Mesenteric fat pad (tissue), 1 donor: ENCODE measurements at regions not wholly inside any gene's neighbourhood (a gene's known extent, or its start where the extent isn't known, plus 50 kb on each side); places are given as distances from the start of the nearest gene placed in this dataset.
A peak's percentile ranks its signal among the peaks of the same experiment; 100 is the strongest.
"Not testable (repeated sequence)": the region's sequence is repeated elsewhere in the genome, so short reads cannot be mapped to it uniquely, and the experiment has no call there.

Experiments
- DNase-seq: peaks from one replicate; pipeline ENCODE4 v3.0.0-alpha.2; 2020; ENCODE audit warnings: low spot score
- donor health status: DM: yes; HTN: yes; CAD: no.

- not testable (repeated sequence) for DNase-seq
These were observed 4387.3 kb upstream of the TPTE start for GRCh38 chr21:6133852-6134630.

- DNase-seq = not testable (repeated sequence)
These were observed 4384.7 kb upstream of the TPTE start for GRCh38 chr21:6136732-6137131.

- DNase-seq = not testable (repeated sequence)
These were observed 4382.9 kb upstream of the TPTE start for GRCh38 chr21:6138244-6139136.

- not testable (repeated sequence) for DNase-seq
These were observed 4382.1 kb upstream of the TPTE start for GRCh38 chr21:6139331-6139730.

- DNase-seq = not testable (repeated sequence)
These were observed 4381.5 kb upstream of the TPTE start for GRCh38 chr21:6139862-6140261.

- not testable (repeated sequence) for DNase-seq
These were observed 4380.8 kb upstream of the TPTE start for GRCh38 chr21:6140467-6141137.

GRCh38 chr21:6141138-6141474 is 4380.3 kb upstream of the TPTE start:
- not testable (repeated sequence) for DNase-seq

GRCh38 chr21:6153154-6153553 is 4368.2 kb upstream of the TPTE start:
- DNase-seq = not testable (repeated sequence)

- DNase-seq = not testable (repeated sequence)
These were observed 4366.7 kb upstream of the TPTE start for GRCh38 chr21:6154524-6155320.

GRCh38 chr21:6156712-6157389 is 4364.5 kb upstream of the TPTE start:
- peak; percentile 22 for DNase-seq

GRCh38 chr21:6157515-6157914 is 4363.9 kb upstream of the TPTE start:
- DNase-seq = not testable (repeated sequence)

GRCh38 chr21:6158171-6158570 is 4363.2 kb upstream of the TPTE start:
- DNase-seq = peak; percentile 3
